HG03064 (cell line): ENCODE measurements at regions not wholly inside any gene's neighbourhood (a gene's known extent, or its start where the extent isn't known, plus 50 kb on each side); places are given as distances from the start of the nearest gene placed in this dataset.
"Not testable (repeated sequence)": the region's sequence is repeated elsewhere in the genome, so short reads cannot be mapped to it uniquely, and the experiment has no call there.

Source experiments
- ATAC-seq: cut with Tn5 transposase; IDR thresholded peaks from one replicate; pipeline ENCODE4 v1.9.1; 2021; ENCODE audit warnings: low read depth; ENCODE audit not compliant: unreplicated experiment

DNA sequence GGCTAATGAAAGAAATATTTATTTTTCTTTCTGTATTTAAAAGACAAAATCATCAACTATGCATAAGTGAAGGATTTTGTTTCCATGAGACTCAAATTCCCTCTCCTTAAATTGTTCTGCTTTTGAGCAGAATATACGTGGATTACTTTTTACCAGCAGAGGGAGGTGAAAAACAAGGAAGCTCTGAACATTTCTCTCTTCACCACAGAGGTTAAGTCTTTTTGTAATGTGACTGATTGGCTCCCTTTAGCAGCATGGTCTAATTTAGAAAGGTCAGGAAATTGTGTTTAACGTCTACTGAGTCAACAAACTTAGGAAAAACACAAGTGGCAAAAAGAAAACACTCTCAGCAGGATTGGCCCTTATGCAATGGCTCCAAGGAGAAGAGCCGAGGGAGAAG is 55.1 kb upstream of the F9 start:
- no peak for ATAC-seq

DNA sequence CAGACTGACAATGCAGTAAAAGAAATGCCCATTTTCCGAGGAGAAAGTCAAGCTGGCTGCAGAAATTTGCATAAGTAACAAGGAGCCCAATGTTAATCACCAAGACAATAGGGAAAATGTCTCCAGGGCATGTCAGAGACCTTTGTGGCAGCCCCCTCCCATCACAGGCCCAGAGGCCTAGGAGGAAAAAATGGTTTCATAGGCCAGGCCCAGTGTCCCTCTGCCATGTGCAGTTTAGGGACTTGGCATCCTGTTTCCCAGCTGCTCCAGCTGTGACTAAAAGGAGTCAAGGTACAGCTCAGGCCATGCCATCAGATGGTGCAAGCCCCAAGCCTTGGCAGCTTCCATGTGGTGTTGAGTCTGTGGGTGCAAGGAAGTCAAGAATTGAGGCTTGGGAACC is 68.6 kb upstream of the F9 start:
- ATAC-seq: not testable (repeated sequence)

DNA sequence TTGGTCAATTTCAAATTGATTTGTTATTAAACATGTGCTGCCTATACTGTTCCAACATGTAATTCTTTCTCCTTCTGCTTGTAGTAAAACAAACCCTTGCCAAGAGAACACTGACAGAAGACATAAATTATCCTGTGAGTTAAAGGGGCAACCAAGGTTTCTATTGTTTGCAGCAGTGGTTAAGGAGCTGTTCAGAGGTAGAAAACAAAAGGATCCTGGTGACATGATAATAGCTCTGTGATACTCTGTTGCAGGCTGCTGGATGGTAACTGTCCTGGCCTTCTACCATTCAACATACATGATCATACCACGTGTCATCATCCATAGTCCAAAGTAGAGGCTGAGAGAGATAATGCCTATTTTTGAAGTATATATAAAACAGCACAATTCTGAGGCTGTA is 75.8 kb upstream of the F9 start:
- no peak for ATAC-seq

DNA sequence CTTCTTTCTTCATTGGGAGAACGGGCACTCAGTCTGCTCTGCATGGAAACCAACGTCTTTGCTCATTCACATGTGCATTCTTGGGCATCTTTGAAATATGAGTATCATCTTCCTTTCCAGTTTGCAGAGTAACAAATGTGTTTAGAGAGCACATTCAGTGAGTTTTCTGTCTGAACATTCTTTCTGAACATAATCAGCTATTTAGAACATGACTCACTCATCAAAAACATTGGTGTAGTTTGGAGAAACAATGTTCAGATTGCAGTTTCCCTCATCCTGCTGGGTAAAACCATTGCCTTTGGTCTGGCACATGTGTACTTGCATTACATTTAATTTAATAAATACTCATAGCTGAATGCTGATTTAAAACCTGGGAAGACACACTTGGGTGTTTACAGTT is 81.5 kb upstream of the F9 start:
- no peak for ATAC-seq

DNA sequence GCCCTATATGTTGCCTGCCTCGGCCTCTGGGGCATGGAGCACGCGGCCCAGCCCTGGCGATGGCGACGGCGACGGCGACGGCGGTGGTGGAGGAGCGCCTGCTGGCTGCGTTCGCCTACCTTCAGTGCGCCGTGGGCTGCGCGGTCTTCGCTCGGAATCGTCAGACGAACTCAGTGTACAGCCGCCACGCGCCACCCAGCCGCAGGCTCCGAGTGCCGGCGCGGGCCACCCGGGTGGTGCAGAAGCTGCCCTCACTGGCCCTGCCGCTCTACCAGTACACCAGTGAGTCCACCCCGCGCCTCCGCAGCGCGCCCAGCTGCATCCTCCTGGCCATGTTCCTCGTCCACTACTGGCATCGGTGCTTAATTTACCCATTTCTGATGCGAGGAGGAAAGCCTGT is 83.7 kb upstream of the F9 start:
- ATAC-seq: no peak

DNA sequence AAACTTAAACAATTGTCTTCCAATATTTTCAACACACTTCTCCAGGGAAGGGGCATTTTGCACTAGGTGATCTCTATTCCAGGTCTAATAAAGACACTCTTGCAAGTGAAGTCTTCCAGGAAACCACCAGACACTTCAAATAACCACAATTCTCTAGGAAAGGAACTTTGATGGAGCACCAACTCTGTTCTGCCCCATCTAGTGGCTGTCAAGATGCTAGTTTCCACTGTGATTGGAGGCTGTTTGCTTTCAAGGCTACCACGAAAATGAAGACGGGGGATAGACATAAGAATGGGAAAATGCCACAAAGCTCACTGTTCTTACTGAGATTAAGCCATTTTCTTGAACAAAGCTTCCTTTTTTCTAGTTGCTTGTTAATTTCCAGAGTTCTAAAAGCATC is 100.6 kb upstream of the F9 start:
- no peak for ATAC-seq

DNA sequence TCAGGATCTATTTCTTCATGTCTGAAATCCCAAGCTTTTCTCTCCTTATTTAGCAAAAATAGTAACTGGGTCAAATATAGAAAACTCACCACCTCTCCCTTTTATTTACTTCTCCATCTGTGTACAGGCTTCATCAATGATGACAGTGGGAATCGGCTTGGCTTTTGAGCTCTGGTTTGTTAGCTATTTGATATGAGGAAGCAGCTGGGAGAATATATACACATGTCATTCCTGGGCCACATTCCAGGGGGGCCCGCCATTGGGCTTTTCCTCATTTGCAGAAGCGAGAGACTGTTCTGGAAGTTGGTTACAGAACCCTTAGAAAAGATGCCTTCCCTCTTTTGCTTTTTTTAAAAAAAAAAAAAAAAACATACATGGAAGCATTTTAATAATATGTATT is 107.4 kb upstream of the F9 start:
- ATAC-seq: no peak

DNA sequence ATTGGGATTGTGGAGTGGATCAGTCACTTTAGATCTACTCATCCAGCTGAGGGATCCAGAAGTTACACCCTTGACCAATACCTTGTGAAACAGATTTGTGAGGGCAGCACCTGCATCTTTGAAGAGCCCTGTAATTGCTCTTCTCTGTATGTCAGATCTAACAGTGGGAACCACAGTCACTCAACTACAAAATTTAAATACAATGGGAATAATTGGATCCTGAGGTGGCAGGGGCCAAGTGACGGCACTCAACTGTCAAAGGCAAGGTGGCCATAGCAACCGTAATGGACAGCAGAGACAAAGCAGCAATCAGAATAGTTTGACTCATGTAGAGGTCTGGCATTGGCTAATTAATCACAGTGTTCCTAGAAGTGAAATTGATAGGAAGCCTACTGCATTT is 132.3 kb upstream of the F9 start:
- not testable (repeated sequence) for ATAC-seq

DNA sequence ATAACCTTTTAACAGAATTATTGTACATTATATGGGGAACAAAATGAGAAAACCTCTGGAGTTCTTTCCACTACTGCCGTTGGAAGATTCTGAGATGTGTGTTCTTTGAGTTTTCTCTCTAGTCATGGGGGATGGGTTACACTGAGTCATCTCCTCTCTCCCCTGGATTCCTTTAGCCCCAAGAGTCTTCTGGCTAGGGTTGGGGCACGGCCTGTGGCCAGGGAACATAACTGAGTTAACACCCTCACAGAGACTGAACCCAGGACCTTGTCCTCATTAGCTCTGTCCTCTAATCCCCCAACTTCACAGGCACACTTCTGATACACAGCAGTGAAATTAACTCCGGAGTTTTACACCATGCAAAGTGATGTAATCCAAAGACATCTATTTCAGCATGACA is 142.3 kb upstream of the F9 start:
- ATAC-seq: no peak

DNA sequence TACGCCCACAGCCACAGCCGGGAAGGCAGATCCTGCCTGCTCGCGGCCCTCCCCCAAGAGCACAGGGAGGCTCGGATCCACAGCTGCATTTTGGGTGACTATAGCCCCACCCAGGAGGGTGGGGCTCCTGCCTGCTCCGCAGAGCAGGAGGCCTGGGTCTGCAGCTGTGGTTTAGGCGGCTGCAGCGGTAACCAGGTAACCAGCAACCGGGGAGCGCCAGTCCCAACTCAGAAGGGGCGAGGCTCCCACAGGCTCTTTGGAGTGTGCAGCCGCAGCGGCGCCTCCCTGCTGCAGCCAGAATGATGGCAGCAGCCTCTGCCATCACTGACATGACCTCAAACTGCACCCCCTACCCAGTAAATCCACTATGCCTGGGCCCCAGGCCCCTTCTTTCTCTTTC is 148.0 kb upstream of the F9 start:
- no peak for ATAC-seq

DNA sequence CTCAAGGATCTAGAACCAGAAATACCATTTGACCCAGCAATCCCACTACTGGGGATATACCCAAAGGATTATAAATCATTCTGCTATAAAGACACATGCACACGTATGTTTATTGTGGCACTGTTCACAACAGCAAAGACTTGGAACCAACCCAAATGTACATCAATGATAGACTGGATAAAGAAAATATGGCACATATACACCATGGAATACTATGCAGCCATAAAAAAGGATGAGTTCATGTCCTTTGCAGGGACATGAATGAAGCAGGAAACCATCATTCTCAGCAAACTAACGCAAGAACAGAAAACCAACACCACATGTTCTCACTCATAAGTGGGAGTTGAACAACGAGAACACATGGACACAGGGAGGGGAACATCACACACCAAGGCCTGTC is 154.0 kb upstream of the F9 start:
- ATAC-seq: not testable (repeated sequence)

DNA sequence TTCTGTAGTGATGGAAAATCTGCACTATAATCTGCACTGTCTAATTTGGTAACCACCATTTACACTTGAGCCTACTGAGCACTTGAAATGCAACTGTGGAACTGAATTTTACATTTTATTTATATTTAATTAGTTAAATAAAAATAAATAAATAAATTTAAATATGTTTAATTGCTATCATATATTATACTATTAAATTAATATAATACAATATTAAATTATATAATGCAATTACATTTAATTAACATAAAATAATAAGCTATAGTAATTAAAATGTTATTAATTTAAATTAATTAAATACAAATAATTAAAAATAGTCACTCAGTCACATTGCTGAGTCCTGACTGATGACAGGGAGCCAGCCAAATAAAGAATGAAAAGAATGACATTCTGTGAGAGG is 170.2 kb upstream of the F9 start:
- ATAC-seq: no peak

DNA sequence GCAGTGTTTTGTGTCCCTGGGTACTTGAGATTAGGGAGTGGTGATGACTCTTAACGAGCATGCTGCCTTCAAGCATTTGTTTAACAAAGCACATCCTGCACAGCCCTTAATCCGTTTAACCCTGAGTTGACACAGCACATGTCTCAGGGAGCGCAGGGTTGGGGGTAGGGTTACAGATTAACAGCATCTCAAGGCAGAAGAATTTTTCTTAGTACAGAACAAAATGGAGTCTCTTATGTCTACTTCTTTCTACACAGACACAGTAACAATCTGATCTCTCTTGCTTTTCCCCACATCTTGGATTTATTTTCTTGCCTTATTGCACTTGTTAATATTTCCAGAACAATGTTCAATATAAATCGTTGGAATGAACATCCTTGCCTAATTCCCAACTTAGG is 187.9 kb upstream of the F9 start:
- ATAC-seq: not testable (repeated sequence)

DNA sequence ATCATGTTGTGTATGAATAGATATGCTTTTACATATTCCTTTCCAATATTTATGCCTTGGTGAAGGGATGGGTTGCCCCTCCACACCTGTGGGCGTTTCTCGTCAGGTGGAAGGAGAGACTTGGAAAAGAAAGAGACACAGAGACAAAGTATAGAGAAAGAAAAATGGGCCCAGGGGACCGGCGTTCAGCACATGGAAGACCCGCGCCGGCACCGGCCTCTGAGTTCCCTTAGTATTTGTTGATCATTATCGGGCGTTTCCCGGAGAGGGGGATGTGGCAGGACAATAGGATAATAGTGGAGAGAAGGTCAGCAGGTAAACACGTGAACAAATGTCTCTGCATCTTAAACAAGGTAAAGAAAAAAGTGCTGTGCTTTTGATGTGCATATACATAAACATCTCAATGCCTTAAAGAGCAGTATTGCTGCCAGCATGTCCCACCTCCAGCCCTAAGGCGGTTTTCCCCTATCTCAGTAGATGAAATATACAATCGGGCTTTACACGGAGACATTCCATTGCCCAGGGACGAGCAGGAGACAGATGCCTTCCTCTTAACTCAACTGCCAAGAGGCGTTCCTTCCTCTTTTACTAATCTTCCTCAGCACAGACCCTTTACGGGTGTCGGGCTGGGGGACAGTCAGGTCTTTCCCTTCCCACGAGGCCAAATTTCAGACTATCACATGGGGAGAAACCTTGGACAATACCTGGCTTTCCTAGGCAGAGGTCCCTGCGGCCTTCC is 188.5 kb upstream of the F9 start:
- not testable (repeated sequence) for ATAC-seq

DNA sequence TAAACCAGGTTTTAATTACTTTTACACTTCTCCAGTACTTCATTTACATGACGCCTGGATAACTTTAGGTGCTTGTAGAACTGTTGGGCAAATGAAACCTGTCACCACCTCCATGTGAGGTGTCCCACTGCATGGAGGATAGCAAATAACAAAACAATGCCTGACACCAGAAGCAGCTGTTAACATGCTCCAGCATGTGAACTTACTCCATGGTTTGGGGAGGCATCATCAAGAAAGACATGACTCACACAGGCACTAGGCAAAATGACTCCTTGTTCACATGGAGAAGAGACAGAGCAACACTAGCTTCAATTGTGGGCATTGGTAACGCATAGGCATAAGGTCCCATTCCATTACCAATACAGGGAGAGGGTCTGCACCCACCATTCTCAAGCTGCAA is 198.1 kb upstream of the F9 start:
- no peak for ATAC-seq

DNA sequence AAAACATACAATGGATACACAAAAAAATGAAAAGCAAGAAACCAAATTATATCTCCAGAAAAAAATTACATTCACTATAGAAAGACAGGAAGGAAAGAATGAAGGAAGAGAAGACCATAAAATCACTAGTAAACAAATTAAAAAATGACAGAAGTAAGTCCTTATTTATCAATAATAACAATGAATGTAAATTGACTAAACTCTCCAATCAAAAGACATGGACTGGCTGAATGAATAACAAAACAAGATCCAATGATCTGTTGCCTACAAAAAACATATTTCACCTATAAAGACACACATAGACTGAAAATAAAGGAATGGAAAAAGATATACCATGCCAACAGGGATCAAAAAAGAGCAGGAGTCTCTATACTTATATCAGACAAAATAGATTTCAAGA is 203.2 kb upstream of the F9 start:
- ATAC-seq: no peak

DNA sequence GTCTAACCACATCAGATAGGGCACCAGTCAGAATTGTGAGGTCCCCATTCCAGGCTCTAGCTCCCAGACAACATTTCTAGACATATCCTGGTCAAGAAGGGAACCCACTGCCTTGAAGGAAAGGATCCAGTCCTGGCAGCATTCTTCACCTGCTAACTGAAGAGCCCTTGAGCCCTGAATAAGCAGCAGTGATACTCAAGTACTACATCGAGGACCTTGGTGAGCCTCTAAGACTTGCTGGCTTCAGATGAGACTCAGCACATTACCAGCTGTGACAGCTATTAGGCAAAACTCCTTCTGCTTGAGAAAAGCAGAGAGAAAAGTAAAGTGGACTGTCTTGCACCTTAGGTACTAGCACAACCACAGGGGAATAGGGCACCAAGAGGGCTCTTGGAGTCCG is 205.8 kb upstream of the F9 start:
- ATAC-seq: no peak

DNA sequence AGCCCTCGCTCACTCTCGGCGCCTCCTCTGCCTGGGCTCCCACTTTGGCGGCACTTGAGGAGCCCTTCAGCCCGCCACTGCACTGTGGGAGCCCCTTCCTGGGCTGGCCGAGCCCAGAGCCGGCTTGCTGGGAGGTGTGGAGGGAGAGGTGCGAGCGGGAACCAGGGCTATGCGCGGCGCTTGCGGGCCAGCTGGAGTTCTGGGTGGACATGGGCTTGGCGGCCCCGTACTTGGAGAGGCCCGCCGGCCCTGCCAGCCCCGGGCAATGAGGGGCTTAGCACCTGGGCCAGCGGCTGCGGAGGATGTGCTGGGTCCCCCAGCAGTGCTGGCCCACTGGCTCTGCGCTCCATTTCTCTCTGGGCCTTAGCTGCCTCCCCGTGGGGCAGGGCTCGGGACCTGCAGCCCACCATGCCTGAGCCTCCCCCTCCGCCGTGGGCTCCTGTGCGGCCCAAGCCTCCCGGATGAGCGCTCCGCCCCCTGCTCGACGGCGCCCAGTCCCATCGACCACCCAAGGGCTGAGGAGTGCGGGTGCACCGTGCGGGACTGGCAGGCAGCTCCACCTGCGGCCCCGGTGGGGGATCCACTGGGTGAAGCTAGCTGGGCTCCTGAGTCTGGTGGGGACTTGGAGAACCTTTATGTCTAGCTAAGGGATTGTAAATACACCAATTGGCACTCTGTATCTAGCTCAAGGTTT is 209.7 kb upstream of the F9 start:
- ATAC-seq: not testable (repeated sequence)

DNA sequence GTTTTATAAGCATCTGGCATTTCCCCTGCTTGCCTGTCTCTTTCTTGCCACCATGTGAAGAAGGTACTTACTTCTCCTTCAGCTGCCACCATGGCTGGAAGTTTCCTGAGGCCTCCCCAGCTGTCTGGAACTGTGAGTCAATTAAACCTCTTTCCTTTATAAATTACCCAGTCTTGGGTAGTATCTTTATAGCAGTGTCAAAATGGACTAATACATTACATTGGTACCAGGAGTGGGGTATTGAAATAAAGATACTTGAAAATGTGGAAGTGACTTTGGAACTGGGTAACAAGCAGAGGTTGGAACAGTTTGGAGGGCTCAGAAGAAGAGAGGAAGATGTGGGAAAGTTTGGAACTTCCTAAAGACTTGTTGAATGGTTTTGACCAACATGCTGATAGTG is 223.9 kb upstream of the F9 start:
- not testable (repeated sequence) for ATAC-seq

DNA sequence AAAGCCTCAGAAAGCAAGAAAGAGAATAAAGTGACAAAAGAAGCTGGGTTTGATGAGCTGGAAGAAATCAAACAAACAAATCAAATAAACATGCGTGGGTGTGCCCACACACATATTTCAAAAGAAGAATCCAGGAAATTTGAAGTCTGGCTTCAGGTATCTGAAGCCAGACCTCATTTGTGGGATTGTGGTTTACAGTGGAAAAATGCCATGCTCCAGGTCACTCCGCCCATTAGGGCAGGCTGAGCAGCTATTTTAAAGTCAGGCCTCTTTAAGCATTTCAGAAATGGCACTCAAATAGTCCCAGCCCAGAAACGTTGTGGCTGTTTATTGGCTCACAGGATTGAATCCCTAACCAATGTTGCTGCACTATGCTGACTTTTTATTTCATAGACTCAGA is 226.1 kb upstream of the F9 start:
- ATAC-seq: no peak

DNA sequence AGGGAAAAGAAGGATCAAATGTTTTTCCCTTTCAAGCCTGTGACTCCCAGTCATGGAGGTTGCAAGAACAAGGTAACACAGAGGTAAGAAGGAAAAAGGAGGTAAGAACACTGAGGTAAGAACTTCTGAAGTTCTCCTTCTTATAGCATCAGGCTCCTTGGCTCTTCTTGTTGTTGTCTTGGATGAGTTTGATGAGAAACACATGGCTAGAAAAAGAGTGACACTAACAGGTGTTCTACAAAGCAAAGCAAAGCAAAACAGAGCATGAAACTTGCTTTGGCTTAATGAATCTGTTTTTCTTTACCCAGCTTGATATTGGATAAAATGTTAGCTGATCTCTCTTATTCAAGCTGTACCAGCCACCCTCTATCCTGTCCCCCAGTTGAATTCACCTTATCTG is 231.2 kb upstream of the F9 start:
- ATAC-seq: no peak

DNA sequence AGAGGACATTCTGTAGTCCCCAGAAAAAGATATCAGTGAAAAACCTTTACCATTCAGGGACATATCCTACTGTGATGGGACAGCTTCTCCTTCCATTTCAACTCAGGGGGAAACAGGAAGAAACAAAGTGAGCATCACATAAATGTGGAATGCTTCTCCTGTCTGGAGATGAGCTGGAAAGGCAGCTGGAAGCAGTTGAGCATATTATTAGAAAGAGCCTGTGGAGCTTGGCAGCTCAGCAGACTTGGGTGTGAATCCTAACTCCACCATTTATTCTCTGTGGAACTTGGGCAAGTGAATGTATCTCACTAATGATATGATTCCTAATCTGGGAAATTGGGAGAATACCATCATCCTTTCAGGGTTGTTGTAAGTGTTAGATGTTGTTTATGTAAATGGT is 232.1 kb upstream of the F9 start:
- no peak for ATAC-seq
